ENCODE measurements at regions not wholly inside any gene's neighbourhood (a gene's known extent, or its start where the extent isn't known, plus 50 kb on each side); places are given as distances from the start of the nearest gene placed in this dataset.

DNA sequence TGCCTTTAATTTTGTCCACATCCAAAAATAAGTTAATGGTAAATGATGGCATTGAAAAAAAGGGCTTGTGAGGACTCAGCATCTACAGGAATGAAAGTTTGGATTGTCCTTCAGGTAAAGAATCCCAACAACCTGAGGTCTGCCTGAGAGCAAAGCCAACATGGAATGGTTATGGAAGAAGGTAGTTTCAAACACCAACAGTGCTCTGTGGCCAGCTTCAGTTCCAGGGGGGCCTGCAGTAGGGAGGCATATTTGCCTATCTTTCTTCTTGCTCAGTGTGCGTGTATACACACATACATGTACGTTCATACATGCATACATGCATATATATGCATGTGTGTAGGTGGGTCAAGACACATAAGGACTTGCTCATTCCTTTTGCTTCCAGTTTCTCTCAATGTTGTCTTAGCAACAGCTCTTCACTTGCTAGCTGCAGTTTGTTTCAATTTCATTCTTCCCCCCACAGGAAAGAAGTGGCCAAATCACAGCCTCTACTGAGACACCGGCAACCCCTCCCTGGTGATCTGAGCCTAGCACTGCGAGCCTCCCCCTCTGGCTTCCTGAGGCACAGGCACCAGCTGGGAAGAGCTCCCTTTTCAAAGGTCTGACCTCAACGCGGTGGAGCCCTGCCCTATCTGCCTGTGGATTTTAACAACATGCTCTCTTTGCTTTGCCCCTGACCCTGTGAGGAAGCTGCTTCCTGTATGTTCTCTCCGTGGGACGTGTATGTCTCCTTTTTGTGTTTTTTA, 146.2 kb downstream of the KLF13 start:
- DNase-seq (ENCODE audit: low read depth in 2 of 2, low spot score in 1 of 2) = no peak

DNA sequence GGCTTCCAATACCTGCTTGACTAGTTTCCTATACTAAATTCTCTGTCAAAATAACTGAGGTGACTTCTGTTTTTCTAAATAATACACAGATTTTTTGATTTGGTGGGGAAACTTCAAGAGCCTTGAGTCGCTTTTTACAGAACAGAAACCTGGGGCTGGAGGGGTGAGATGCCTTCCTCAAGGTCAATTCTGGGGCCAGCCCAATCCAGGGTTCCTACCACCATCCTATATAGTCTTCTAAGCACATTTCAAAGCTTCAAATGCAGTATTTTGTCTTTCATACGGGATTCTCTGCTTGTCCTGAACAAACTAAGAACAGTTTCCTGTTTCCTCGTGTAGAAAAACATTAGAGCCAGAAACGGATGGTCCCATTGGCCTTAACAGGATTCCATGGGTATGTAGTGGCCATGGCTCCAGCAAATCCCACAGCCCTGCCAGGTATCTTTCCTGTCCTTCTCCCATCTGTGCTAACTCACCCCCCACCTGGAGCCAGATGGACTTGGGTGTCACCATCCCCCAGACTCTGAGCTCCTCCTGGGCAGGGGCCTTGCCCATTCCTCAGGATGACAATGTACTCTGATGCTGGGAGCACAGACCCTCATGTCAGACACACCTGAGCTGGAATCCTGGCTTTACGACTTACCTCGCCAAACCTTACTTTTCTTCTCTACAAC, 146.9 kb downstream of the KLF13 start:
- no peak for DNase-seq (ENCODE audit: low read depth in 2 of 2, low spot score in 1 of 2)

DNA sequence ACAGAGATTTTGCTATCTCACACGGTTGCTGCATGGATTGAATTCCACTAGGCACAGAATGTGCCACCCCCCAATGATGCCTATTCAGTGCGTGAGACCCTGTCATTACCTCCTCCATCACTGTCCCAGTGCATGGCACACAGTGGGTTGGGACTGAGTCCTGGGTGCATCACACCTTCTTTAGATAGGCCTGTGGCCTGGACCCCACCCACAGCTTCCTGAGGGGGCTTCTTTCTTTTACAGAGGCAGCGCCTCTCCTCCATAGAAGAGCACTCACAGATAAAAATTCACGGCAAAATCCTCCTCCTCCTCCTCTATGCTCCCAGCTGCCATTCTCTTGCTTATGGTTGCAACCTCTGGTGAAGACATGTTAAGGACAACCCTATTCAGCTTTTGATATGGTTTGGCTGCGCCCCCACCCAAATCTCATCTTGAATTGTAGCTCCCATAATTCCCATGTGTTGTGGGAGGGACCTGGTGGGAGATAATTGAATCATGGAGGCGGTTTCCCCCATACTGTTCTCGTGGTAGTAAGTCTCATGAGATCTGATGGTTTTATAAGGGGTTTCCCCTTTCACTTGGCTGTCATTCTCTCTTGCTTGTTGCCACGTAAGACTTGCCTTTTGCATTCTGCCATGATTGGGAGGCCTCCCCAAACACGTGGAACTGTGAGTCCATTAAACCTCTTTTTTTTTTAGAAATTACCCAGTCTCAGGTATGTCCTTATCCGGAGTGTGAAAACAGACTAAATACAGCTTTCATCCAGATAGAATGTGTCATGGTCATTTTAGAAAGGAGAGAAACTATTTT, 147.6 kb downstream of the KLF13 start:
- DNase-seq (ENCODE audit: low read depth in 2 of 2, low spot score in 1 of 2) = no peak

DNA sequence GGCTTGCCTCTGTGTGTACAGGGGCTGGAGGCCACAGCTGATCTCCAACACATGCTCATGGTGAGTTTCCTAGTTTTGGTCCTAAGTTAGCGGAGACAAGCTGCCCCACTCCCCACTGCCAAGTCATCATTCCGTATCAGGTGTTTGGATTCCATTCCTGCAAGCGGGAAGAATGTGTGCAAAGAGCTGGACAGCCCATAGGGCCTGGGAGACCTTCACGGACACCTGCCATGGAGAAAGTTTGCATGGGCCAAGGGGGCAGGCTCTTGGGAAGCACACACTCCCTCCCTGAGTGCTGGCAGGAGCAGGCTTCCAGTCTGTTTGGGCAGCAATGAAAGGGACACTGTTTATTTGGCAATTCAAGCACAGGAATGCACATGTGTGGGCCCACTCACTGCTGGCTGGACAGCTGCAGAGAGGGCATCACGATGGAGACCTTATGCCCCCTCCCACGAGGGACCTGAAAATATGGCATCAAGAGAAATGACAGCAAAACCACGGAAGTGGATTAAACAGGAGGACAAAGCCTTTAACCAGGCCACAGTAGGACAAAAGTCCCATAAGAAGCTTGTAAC, 149.7 kb downstream of the KLF13 start:
- DNase-seq (ENCODE audit: low read depth in 2 of 2, low spot score in 1 of 2) = no peak

DNA sequence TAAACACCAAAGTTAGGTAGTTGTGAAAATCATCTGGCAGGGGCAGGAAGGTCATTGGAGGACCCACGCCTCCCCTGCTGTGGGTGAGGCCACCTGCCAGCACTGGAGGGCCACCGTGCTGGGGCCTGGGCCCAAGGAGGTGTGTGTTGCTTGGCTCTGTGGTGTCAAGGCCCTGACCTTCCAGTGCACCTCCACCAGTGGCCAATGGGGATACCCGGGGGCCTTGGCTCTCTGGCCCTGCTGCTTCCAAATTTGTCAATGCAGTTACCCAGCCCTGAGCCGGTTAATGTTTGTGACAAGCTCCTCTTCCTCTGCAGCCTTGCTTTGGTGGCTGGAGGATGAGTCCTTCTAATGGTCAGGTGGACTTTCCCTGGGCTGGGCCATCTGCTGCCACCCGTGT, 150.2 kb downstream of the KLF13 start:
- DNase-seq (ENCODE audit: low read depth in 2 of 2, low spot score in 1 of 2) = no peak

DNA sequence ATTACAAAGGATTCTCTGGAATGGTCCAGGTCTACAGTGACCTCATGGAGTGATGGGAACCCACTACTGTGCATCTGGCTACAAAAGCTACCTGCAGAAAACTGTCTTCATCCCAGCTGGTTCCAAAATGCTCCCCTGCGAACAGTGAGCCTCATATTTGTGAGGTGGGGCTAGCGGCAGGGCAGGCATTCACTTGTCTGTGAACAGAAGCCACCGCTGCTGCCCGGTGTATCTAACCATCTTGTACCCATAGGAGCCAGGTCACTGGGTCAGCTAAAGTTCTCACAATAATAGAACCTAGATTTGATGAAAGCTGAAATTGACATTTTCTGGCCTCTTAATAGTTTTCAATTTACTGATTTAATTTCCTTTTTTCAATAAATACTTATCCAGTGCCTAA, 150.7 kb downstream of the KLF13 start:
- no peak for DNase-seq (ENCODE audit: low read depth in 2 of 2, low spot score in 1 of 2)

DNA sequence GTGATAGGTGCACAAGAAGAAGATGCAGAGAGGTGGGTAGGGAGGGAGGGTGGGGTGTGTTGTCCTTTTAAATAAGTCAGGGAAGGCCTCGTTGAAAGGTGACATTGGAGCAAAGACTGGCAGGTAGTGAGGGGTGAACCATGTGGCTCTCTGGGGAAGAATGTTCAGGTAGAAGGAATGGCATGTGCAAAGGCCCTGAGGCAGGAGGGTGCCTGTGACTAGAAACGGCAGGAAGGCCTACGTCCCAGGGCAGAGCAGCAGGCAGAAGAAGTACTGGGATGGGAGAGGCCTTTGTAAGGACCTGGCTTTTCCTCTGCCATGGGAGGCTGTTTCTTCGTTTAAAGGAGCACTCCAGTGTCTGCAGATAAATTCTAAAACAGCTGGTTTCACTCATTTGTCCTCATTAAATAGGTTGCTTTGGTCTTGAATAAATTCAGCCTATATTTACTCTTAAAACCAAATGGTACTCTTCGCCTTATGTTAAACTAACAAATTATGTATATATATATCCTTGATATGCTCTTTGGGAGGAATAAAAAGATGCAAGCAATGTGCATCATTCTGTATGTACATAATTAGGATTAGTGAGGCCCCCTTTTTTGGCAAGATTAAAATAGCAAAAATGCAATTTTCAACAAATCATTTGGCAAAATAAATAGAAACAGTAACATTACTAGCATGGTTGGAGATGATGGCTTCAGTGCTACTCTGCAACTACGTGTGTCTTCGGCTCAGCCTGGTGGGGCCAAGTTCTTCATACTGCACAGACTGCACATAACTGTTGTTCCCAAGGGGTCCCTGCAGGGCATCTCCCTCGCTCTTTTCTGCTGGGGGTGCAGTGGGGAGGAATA, 151.4 kb downstream of the KLF13 start:
- DNase-seq (ENCODE audit: low read depth in 2 of 2, low spot score in 1 of 2) = no peak

DNA sequence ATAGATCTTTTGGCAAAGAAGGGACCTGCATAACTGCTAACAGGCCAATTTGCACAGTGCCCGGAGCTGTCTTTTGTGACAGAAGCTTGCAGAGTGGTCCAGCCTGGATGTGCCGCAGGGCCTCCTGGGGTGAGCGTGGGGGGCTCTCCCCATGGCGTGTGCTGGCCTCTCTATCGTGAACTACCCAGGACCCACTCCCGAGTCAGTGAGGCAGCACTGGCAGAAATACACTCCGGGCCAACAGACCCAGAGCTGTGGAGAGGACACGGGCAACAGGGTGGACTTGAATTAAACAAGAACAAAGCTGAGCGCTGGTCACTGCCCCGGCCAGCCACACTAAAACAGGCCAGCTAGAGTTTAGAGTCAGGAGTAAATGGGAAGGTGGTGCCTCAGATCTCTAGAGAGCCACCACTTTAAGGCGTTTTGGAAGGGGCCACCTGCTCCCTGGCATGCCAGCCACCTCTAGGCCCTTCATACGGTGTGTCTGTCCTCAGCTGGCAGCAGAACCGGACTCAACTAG, 152.1 kb downstream of the KLF13 start:
- no peak for DNase-seq (ENCODE audit: low read depth in 2 of 2, low spot score in 1 of 2)

DNA sequence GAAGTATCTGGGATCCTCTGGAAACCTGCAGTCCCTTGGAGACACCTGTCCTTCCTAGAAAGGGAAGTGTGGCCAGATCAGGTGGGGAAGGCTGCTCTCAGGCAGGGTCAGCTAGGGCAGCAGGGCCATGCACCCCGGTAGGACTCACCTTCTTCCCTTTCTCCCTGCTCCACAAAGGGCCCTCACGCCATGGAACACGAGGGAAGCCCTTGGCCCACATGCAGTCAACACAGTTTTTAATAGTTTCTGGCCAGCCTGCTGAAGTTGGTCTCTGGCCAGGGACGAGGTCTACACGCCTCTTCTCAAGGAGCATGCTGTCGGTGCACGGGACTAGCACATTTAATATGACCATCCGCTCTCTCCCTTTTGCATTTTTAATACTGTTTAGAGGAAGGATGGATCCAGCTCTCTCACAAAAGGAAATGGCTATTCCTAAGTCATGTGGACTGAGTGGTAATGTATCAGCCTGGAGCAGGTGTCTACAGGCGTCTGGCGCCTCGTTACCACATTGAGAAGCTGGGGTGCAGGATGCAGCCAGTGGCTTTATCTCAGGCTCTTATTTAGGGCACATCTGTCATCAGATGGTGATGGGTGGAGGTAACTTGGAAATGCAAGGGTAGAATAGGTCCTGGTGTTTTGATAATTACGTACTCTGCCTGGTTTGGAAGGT, 153.9 kb downstream of the KLF13 start:
- no peak for DNase-seq (ENCODE audit: low read depth in 2 of 2, low spot score in 1 of 2)

DNA sequence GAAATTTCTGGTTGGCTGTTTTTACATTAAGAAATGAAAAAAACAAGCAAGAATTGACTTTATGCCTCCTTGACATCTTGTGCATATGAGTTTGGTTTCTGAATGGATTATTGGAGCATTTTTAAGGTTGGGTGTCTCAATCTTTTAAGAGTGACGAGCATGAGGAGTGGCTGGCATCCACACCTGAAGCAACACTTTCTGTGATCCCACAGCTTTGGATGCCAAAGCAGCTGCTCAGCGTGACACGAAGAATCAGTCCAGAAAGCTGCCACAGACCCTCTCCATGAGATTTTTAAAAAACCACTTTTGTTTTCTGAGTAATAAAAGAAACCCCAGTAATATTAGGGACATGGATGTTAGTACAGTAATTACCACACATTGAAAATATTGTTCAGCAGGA, 154.5 kb downstream of the KLF13 start:
- DNase-seq (ENCODE audit: low read depth in 2 of 2, low spot score in 1 of 2) = no peak

DNA sequence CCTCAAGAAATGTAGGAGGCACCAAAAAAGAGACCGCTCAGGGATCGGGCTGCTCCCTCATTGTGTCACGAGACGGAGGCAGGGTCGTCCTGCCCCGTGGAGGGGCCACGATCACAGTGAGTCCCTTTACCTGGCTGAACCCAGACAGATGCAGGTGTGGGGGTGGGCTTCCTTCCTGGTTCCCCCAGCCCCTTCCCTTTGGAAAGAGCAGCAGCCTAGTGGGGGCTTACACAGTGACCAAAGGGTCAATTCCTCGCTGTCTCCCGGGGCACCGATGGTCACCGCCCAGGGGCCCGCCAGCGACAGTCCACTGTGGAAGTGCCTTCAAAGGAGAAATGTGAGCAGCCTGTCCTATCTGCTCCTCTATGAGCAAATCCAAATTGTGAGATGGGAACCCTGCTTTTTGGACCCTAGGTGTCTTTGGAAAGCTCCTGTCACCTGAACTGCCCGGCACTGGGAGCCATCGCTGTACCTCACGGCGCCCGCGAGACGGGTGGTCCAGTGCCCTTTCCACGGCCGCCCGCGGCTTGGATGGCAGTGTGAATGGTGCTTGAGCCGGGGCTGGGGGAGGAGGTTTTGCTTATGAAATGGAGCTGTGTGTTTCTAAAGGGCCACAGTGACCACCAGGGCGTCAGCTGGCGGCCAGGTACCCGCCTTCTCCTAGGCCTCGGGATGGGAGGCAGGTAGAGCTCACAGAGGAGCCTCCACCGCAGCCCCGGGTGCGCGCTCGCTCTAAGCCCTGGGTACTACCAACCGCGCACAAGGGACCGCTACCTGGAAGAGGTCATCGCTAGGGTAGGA, 155.7 kb downstream of the KLF13 start:
- no peak for DNase-seq (ENCODE audit: low read depth in 2 of 2, low spot score in 1 of 2)

DNA sequence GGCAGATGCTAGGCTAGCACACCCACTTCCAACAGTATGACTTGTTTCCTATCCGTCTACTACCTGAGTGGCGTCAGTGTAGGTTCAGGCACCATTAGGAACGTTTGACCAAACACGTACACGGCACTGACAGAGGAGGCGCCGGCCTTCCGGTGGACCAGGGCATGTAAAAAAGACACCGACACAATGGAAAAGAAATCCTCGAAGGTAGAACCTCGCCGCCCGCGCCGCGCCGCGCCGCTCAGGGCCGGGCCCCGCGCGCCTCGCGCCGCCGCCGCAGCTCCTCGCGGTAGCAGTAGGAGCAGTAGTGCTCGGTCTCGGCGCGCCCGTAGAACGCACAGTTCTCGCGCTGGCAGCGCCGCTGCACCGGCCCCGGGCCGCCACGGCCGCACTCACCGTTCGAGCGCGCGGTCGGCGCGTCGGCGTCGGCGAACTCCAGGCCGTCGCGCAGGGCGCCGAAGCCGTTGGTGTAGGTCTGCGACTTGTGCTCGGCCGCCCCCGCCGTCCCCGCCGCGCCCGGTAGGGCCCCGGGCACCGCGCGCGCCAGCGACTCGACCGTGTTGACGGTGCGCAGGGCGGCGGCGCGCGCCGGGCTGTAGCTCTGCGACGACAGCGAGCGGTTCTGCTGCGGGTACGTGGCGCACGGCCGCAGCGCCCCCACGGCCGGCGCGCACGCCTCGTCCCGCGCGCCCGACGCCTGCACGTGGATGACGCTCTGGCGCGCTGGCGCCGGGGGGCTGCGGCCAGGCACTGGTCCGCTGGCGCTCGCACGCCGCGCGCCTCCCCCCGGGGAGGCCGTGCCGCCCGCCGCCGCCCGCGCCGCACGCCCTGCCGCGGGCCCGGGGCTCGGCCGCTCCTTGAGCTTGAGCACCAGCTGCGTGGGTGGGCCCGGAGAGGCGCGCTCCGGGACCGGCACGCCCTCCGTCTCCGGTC, 156.7 kb downstream of the KLF13 start:
- DNase-seq (ENCODE audit: low read depth in 2 of 2, low spot score in 1 of 2) = no peak

DNA sequence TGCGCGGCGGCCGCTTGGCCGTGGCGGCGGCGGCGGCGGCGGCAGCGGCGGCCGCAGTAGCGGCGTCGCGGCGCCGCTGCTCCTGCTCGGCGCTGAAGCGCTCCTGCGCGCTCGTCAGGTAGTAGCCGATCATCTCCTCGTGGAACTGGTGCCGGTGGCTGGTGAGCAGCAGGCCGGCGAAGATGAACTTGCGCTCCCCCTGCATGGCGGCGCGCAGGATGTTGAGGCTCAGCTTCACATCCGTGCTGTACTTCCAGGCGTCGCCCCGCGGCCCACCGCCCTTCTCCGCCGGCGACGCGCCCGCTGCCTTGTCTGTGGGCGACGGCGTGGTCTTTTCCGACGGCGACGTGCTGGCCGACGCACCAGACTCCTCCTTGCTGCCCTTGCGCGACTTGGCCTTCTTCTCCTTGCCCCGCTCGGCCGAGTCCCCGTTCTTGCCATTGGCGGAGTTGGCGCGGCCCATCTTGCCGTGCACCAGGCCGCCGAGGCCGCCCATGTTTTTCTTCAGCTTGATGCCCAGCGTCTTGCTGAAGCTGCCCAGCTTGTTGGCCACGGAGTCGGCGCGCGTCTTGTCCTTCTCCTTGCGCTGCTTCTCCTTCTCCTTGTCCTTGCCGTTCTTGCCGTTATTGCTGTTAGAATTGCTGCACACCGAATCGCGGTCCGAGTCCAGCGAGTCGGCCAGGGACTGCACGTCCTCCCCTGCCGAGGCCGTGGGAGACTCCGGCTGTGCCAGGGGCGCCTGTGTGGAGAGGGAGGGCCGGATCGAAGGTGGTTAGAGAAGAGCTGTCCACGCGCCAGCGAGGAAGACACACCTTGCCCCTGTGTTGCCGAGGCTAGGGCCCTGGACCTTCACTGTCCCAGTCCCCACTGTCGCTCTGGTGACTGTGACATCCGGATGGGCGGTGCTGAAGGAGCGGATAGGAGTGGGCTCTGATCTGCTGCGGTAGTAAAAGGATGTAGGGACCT, 157.6 kb downstream of the KLF13 start:
- no peak for DNase-seq (ENCODE audit: low read depth in 2 of 2, low spot score in 1 of 2)

DNA sequence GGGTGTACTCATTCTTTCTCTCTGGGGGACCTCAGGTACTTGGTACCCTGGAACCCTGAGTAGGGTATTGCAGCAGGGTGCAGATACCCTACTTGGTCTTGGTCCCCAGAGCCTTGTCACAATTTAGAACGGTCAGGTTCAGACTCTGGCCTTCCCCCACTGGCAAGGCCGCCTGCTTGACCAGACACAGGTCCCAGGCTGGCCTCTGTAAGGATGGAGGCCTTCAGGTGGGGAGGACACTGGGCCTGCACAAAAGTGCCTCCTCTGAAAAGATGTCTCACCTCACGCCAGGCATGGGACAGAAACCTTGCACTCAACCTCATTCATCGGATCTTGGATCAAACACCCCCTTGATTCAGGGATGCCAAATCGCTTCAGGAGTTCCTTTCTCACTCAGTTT, 158.4 kb downstream of the KLF13 start:
- no peak for DNase-seq (ENCODE audit: low read depth in 2 of 2, low spot score in 1 of 2)

DNA sequence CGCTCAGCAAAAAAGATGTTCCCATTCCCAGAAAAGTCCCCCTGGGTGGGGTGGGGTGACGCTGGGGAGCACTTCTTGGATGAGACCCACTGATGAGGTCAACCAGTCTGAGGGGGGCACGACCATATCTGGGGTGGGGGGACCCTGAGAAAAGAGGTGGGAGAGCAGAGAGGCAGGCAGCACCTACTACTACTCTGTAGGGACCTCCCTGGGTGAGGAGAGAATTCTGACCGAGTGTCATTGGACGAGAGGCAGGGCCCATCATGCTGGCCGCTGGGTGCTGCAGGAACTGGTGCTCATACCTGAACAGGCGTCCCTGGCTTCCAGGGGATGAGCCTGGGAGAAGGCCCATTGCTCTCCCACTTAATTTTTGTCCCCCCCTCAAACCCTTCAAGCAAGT, 158.8 kb downstream of the KLF13 start:
- no peak for DNase-seq (ENCODE audit: low read depth in 2 of 2, low spot score in 1 of 2)

DNA sequence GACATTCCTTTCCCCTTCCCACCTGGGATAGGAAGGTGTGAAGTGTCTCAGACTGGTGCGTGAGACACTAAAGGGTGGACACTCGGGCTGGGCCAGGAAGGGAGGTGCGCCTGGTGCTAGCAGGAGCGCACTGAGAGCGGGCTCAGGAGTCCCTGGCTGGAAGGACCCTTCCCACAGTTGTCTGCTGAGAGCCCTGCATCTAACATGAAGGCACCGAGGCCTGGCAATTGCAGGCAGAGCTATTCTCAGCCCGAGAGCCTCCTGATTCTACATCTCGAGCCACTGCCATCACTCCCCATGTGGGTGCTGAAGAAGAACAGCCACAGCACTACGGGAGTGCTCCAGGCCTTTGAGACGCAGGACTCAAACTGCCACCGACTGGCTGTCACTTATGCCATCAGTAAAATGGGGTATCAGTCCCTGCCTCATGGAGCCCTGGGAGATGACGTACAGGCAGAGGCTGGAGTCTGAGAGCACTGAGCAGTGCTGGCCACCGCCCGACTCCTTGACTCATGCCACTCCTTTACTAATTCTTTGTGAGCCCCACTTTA, 159.4 kb downstream of the KLF13 start:
- no peak for DNase-seq (ENCODE audit: low read depth in 2 of 2, low spot score in 1 of 2)

DNA sequence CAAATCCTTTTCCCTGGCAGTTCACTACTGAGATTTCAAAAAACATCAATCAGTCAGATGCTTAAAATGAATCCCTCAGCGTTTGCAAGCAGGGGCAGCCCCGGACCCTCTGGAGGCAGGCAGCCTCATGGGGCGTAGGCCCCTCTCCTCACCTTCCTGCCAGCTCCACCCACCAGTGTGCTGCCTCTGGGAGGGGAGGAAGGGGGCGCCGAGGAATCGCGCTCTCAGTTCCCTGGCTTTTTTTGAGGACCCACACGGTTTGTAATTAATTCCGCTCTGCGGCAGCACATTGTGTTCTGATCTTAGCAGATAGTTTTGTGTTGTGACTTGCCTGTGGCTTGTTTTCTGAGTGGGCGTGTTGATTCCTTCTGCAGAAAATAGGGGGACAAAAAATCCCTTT, 159.9 kb downstream of the KLF13 start:
- no peak for DNase-seq (ENCODE audit: low read depth in 2 of 2, low spot score in 1 of 2)
